GM18909 (cell line): ENCODE measurements at regions not wholly inside any gene's neighbourhood (a gene's known extent, or its start where the extent isn't known, plus 50 kb on each side); places are given as distances from the start of the nearest gene placed in this dataset.
"Not testable (repeated sequence)": the region's sequence is repeated elsewhere in the genome, so short reads cannot be mapped to it uniquely, and the experiment has no call there.

Source experiments
- ATAC-seq: cut with Tn5 transposase; IDR thresholded peaks from one replicate; pipeline ENCODE4 v1.9.1; 2021; ENCODE audit warnings: mild to moderate bottlenecking; ENCODE audit not compliant: unreplicated experiment, poor library complexity

DNA sequence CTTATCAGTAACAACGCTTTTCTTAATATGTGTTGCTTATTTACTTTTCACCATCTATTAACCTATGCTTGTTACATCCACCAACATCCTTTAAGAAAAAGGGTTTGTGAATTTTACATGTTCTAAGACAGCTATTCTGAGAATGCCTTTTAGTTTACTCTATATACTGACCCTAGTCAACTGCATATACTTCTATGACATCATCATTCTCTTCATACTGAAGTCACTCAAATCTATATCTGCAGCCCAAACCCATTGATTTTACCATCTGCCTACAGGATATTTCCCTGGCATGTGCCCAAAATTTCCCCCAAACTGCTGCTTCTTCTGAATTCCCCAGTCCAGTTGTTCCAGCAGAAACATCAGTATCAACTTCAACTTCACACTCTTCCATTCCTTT is 94.6 kb upstream of the FAM204A start:
- no peak for ATAC-seq

DNA sequence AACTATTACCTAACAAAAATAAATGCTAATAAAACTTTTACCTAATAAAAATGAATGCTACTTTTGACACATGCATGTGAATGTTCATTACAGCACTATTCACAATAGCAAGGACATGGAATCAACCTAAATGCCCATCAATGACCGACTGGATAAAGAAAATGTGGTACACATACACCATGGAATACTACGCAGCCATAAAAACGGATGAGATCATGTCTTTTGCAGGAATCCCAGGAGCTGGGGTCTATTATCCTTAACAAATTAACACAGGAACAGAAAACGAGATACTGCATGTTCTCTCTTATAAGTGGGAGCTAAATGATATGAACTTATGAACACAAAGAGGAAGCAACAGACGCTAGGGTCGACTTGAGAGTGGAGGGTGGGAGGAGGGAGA is 88.1 kb upstream of the FAM204A start:
- ATAC-seq = no peak

DNA sequence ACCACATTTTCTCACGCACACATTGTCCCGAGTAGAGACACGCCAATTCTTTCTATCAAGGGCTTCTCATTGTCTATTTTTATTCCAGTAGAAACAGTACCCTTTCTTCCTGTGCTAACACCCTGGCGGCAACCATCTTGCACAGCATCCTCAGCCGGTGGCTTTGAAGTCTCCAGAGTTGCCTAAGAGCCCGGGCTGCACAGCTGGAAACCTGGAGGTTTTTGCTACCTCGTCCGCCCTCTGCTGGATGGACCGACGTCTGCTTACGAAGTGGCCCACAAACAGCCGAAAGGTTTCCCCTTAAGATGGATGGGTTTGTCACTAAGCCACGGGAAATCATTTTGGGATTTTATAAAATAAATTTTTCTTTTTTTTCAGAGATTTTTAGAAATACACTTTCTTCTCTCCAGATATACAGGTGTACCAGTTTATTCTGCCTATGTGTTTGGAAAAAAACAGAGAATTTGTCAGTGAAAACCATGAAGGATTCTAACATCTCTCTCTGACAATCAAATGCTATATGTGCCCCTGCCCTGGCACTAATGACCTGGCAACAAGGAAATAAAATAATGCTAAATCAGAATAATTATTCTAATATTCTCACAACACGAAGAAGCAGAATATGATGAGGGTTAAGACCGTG is 81.8 kb upstream of the FAM204A start:
- peak; percentile 84 for ATAC-seq

DNA sequence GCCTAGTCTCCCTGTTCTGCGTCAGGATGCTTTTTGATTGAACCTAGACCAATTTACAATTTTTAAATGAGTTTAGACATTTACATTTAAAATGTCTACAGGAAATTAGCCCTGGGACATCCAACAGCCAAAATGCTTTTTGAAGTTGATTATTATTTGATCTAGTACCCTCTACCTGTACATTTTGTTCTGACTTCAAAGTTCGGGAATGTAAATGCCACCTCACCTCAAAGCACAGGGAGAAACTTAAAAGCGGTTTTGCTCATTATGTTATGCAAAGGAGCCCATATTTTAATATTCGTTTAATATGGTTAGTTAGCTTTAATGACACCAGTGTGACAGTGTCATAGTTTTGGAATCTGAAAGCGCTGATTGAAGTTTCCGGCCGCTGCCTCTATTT is 80.1 kb upstream of the FAM204A start:
- ATAC-seq = no peak

DNA sequence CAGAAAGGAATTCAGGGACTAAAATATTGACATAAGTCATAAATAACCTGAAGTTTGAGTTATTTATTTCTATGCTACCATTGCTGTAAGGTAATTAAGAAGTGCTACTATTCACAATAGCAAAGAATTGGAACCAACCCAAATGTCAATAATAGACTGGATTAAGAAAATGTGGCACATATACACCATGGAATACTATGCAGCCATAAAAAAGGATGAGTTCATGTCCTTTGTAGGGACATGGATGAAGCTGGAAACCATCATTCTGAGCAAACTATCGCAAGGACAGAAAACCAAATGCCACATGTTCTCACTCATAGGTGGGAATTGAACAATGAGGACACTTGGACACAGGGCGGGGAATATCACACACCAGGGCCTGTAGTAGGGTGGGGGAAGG is 77.9 kb upstream of the FAM204A start:
- ATAC-seq = not testable (repeated sequence)

DNA sequence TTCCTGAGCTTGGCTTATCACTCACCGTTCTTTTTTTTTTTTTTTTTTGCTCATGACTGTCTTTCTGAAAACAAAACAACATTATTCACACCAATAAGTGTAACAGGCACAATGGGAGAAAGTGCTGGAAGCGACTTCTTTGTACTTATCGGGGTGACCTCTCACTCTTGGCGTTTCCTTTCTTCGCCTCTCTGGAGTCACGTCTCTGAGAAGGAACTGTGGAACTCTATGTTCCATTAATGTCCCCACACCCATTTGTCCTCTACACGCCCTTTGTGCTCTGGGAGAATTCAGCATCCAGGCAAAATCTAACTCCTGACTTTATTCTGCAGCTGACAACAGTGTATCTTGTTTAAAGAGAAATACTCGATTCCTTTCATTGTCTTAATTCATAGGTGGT is 70.8 kb upstream of the FAM204A start:
- no peak for ATAC-seq

DNA sequence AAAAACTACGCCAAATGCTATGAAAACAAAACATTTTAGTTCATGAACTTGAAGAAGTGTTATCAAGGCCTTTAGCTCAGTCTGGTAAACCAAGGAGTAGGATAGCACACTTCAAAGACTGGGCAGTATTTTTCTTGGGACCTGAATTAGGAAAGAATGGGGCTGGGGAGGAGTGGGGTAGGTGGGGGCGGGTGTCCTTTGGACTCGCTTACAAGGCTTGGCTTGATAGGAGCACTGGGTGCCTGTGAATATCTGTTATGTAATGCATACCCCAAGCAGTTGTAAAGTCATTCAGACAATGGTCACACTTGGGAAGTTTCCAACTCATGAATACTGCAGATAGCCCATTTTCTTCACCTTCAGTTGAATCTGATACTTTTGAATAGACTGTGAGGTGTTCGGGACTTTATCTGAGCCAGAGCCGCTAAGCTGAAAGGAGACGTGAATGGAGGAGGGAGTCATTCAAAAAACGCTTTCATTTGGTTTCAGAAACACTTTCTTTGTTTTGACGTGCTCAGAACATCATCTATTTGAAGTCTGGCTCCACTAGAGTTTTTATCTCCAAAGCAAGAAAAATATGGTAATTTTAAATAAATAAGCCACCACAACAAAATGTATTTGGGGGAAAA is 70.1 kb upstream of the FAM204A start:
- no peak for ATAC-seq

DNA sequence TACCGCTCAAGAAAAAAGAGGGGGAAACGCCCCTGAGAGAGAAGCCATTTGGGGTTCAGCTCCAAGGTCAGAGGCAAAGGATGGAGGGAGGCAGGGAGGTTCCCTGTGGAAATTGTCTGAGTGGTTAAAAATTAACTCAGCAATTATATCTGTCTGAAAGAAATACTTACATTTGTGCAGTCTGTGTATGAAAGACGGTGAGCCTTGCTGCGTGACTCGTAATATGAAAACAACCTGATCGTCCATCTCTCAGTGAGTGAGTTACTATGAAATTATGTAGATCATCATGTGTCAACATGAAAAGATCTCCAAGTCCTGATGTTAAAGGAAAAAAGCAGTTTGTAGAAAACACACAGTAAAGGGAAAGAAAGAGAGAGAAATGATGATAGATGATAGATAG is 67.2 kb upstream of the FAM204A start:
- no peak for ATAC-seq

DNA sequence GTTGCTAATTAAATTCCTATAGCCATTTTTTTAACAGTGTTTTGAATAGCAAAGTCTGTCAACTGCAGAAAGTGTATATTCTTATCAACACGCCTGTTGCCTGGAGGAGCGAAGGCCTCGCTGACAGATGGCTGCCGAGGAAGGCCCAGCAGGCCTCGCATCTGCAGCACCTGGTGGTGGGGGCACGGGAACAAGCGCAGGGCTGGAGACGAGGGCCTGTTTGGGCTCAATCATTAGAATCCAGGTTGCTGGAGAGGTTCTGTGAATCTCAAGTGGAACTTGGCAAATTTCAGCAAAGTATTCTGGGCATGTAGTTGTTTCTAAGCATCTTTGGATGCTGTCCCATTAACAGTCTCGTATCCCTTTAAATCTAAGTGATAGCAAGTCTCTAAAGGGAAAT is 66.1 kb upstream of the FAM204A start:
- ATAC-seq = no peak

DNA sequence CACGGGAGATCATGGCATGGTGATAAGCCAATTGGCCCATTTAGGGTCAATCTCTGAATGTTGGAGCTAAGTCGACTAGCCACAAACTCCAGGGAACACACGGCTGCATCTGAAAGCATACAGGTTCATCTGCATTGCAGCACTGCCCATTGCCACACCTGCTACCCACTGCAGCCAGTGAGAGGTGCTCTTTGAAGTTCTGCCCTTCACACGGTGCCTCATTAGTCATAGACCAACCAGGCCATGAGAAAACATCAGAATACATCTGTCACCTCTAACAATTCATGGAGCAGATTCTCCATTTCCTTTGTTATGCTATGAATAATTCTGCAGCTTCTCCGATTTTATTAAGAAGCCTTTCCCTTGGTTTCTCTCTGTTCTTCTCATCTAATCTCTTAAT is 65.7 kb upstream of the FAM204A start:
- no peak for ATAC-seq

DNA sequence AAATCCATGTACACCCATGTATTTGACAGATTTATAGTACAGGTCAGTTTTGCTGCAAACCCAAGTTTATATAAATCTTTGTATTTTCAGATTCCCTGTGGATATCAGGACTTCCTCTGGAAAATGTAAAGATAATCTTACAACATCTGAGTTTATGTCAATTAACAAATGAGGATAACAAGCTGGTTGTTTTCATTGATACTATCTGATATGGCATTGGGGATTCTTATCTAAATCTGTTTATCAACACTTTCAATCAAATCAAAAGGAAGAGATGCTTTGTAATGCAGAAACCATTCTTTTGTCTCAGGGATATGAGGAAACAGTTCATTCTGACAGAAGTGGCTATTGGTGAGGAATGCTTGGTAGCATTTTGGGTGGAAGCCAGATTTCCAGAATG is 64.9 kb upstream of the FAM204A start:
- no peak for ATAC-seq

DNA sequence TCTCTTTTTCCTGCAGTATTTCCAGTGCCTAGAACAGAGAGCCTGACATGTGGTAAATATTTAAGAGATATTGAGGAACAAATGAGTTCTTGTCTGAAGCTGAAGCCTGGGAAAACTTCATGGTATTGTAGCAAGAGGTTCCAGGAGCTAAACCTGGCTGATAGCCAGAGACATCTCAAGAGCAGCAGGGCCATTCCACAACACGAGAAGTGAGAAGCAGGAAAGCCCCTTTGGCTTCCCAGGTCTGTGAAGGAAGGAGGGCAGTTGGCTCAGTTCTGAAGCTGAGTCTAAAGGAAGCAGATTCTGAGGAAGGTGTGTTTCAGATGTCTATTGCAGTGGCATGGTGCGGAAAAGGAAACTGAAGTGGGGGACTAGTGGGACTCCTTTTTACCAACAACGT is 63.8 kb upstream of the FAM204A start:
- ATAC-seq = no peak

DNA sequence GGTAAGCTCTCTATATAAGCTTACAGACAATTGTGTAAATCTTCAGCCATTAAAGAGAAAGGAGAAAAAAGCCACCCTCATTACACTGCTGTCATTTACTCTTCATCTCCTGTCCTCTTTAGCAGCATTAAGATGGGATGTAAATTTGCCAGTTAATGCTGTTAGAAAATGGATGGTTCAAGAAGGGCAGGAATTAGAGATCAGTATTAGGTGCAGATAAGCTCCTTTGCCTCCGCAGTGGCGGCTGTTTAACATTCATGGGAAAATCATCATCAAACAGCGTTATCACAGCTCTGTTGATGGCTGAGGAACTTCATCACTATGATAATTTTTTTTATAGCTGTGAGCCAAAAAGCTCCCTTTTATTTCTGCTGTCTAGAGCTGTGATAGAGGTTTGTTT is 61.8 kb upstream of the FAM204A start:
- no peak for ATAC-seq

DNA sequence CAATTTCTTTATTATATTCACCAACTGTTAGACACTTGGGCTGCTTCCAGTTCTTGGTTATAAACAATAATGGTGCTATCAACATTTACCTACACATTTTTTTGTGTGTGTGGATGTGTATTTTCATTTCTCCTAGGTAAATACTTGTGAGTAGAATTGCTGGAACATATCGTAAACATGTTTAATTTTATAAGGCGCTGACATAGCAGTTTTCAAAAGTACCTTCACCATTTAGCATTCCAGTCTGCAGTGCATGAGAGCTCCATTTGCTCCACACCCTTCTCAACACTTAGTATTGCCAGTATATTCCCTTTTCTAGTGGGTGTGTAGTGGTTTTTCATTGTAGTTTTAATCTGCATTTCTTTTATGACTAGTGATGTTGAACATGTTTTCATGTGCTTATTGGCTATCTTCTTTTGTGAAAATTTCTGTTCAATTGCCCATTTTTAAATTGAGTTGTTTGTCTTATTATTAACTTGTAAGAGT is 59.6 kb upstream of the FAM204A start:
- no peak for ATAC-seq

DNA sequence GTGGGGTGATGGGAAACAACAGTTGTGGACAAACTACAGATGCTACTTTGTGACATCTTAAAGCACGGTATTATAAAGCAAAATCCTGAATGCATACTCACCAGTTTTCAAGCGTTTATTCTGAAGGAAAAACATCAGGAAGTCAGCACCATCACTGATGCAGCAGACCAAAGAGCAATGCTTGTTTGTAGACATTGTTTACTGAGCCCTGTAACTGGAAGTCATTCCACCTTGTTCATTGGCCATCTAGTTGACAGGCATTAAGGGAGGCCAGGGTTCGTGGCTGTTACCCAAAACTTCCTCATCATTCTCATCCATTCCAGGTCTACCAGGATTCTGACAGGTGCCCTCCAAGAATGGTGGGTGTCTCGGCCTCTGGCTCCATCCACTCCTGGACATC is 55.3 kb upstream of the FAM204A start:
- no peak for ATAC-seq

DNA sequence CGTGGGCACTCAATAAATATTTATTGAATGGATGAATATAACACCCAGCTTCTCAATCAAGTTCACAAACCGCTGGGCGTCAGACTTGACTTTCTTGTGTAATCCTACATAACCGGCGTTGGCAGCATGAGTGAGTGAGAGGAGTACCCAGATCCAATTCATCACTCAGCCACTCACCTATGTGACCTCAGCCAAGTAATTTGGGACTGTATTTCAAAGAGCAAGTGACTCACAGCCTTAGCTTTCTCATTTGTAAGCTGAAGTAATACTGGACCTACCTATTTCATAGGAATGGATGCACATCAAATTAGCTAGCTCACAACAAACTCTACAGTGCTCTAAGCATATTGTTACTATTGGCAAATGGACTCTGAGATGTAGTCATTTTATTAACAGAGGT is 53.8 kb upstream of the FAM204A start:
- ATAC-seq = no peak

DNA sequence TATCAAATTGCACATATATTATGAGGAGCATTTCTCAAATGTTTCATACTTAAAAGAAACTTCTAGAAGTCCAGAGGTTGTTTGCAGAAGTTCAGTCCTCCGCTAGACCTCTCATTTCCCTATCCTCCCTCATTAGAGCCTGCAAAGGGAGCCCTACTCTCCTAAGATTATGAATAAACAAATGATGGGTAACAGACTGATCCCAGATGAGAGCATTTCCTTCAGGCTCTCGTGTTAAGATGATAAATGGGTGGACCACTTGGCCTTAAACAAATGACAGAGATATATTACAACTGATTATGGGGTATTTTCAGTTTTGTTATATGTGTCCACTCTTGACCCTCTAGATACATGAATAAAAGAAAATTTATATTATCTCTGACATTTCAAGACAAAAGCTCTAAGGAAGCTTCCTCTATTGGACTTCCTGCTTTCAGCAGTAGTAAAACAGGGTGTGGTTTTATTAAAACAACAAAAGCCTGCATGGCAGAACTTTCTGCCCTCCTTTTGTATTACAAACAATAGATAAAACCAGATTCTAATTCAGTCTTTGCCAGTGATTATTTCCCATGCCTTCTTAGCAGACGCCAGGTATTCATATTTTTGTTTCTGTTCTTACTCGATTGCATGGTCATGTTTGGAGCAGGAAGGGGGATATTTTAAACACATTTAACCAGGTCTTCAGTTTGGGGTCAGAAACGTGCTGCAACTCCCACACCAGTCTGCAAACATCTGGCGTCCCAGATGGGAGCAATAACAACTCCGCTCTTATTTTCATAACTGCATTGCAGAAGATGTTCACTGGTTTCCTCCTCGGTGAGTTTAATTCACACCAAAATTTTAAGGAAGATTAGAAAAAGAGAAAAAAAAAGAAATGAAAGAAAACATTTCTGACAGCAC is 52.4 kb upstream of the FAM204A start:
- ATAC-seq = no peak

DNA sequence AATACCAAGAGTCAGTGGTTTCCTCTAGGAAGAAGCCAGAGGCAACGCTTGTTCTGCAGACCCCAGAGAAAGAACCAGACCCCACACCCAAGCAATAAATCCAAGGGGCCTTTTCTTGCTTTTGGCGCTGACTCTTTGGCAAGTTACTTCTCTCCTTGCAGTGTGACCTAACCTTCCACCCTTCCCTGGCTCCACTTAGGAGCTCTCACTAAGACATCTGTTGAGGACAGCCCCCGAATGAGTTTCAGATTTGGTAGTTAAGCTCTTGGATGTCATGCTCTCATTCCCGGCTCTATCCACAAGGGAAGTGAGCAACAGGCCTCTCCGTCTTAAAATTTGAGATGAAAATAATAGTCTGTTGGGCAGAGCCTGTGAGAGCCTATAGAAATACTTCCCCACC is 50.6 kb upstream of the FAM204A start:
- ATAC-seq = no peak
